ENCODE measurements at regions not wholly inside any gene's neighbourhood (a gene's known extent, or its start where the extent isn't known, plus 50 kb on each side); places are given as distances from the start of the nearest gene placed in this dataset.

- Mint-ChIP-seq H3K9me3 (peaks cover 3 to 8% of the 10 kb centered on the region in 2 donors), H3K36me3 (no peaks in the 10 kb centered on the region), H3K4me1 (no peaks in the 10 kb centered on the region), H3K27ac (no peak overlapping the region), H3K27me3 (ENCODE audit: low read depth in 2 of 2) (no peaks in the 10 kb centered on the region), H3K4me3 (no peak overlapping the region)
- H3K27ac ChIP-seq (ENCODE audit: low read length) = no peak overlapping the region
- no peaks in the 10 kb centered on the region for H3K27me3 ChIP-seq (ENCODE audit: control insufficient read depth, insufficient read depth, low read length)
- DNase-seq (no peak), ATAC-seq (no peak)
- H3K4me1 ChIP-seq (ENCODE audit: control insufficient read depth, insufficient read depth, low read length) = no peaks in the 10 kb centered on the region
- no peaks in the 10 kb centered on the region for H3K9me3 ChIP-seq (ENCODE audit: control insufficient read depth, insufficient read depth, low read length)
- no peak for TF ChIP-seq CTCF (IDR thresholded peaks at IDR 0.05)
- intact Hi-C loops (cut with micrococcal nuclease) = no loop called here
- no peaks in the 10 kb centered on the region for H3K36me3 ChIP-seq (ENCODE audit: control insufficient read depth, insufficient read depth, low read length)
- H3K4me3 ChIP-seq (ENCODE audit: low read length) = no peak overlapping the region
These were observed 78.9 kb upstream of the PAPPA start for GRCh38 chr9:116074658-116075057.

- Mint-ChIP-seq H3K9me3 (peaks cover 3 to 8% of the 10 kb centered on the region in 2 donors), H3K4me1 (no peaks in the 10 kb centered on the region), H3K4me3 (no peak overlapping the region), H3K27me3 (ENCODE audit: low read depth in 2 of 2) (no peaks in the 10 kb centered on the region), H3K36me3 (no peaks in the 10 kb centered on the region), H3K27ac (no peak overlapping the region)
- Histone ChIP-seq H3K36me3 (ENCODE audit: control insufficient read depth, insufficient read depth, low read length) (no peaks in the 10 kb centered on the region), H3K27me3 (ENCODE audit: control insufficient read depth, insufficient read depth, low read length) (no peaks in the 10 kb centered on the region), H3K27ac (ENCODE audit: low read length) (no peak overlapping the region), H3K9me3 (ENCODE audit: control insufficient read depth, insufficient read depth, low read length) (no peaks in the 10 kb centered on the region), H3K4me3 (ENCODE audit: low read length) (no peak overlapping the region), H3K4me1 (ENCODE audit: control insufficient read depth, insufficient read depth, low read length) (no peaks in the 10 kb centered on the region)
- TF ChIP-seq CTCF (IDR thresholded peaks at IDR 0.05) = no peak
- ATAC-seq (no peak), DNase-seq (no peak)
- 90% methylated on average over 5 of the region's 5 CpGs for WGBS (ENCODE audit: insufficient coverage)
- intact Hi-C loops (cut with micrococcal nuclease) = no loop called here
These were observed 78.4 kb upstream of the PAPPA start for GRCh38 chr9:116075191-116075590.

GRCh38 chr9:116078640-116079039 lies 75.0 kb upstream of the PAPPA start:
- no peak for TF ChIP-seq CTCF (IDR thresholded peaks at IDR 0.05)
- intact Hi-C loops (cut with micrococcal nuclease) = no loop called here
- Histone ChIP-seq H3K4me3 (ENCODE audit: low read length) (no peak overlapping the region), H3K27me3 (ENCODE audit: control insufficient read depth, insufficient read depth, low read length) (no peaks in the 10 kb centered on the region), H3K4me1 (ENCODE audit: control insufficient read depth, insufficient read depth, low read length) (no peaks in the 10 kb centered on the region), H3K27ac (ENCODE audit: low read length) (no peak overlapping the region), H3K9me3 (ENCODE audit: control insufficient read depth, insufficient read depth, low read length) (no peaks in the 10 kb centered on the region), H3K36me3 (ENCODE audit: control insufficient read depth, insufficient read depth, low read length) (no peaks in the 10 kb centered on the region)
- no peaks in the 10 kb centered on the region for H3K27me3 Mint-ChIP-seq (ENCODE audit: low read depth in 2 of 2)
- DNase-seq = no peak
- H3K27ac Mint-ChIP-seq = no peak overlapping the region
- no peak for ATAC-seq
- no peaks in the 10 kb centered on the region for H3K36me3 Mint-ChIP-seq
- no peak overlapping the region for H3K4me3 Mint-ChIP-seq
- H3K4me1 Mint-ChIP-seq = no peaks in the 10 kb centered on the region
- H3K9me3 Mint-ChIP-seq = peaks cover 6% of the 10 kb centered on the region in 2 donors

- H3K4me1 ChIP-seq (ENCODE audit: control insufficient read depth, insufficient read depth, low read length) = no peaks in the 10 kb centered on the region
- Mint-ChIP-seq H3K4me3 (no peak overlapping the region), H3K36me3 (no peaks in the 10 kb centered on the region), H3K9me3 (peaks cover 3 to 4% of the 10 kb centered on the region in 2 donors), H3K4me1 (no peaks in the 10 kb centered on the region), H3K27me3 (ENCODE audit: low read depth in 2 of 2) (no peaks in the 10 kb centered on the region), H3K27ac (no peak overlapping the region)
- H3K9me3 ChIP-seq (ENCODE audit: control insufficient read depth, insufficient read depth, low read length) = no peaks in the 10 kb centered on the region
- no peak for DNase-seq
- no peaks in the 10 kb centered on the region for H3K36me3 ChIP-seq (ENCODE audit: control insufficient read depth, insufficient read depth, low read length)
- intact Hi-C loops (cut with micrococcal nuclease) = no loop called here
- H3K4me3 ChIP-seq (ENCODE audit: low read length) = no peak overlapping the region
- ATAC-seq = no peak
- H3K27me3 ChIP-seq (ENCODE audit: control insufficient read depth, insufficient read depth, low read length) = no peaks in the 10 kb centered on the region
- H3K27ac ChIP-seq (ENCODE audit: low read length) = no peak overlapping the region
- 68% methylated on average over 5 of the region's 5 CpGs for WGBS (ENCODE audit: insufficient coverage)
- no peak for TF ChIP-seq CTCF (IDR thresholded peaks at IDR 0.05)
These were observed 73.0 kb upstream of the PAPPA start for GRCh38 chr9:116080561-116080960.

Data from natural killer cell (primary cell).